Lower leg skin (tissue), 4 donors: ENCODE measurements at regions not wholly inside any gene's neighbourhood (a gene's known extent, or its start where the extent isn't known, plus 50 kb on each side); places are given as distances from the start of the nearest gene placed in this dataset.

Source experiments
- DNase-seq, 2 donors: peaks; one replicate each; pipeline ENCODE4 v3.0.0-alpha.2; 2019; ENCODE audit warnings: low spot score in 2 of 2
- H3K4me3 ChIP-seq: fragments of 200-600 bp; sonication (generic); 2 replicates; pipeline ENCODE4 v1.5.1; 2017; ENCODE audit warnings: mild to moderate bottlenecking, low read depth; ENCODE audit not compliant: poor library complexity, severe bottlenecking
- POLR2A ChIP-seq, 2 donors: fragments of 450-650 bp; IDR thresholded peaks; one replicate each; pipeline ENCODE4 v1.6.1; 2016 to 2017; ENCODE audit warnings: antibody characterized with exemption in 2 of 2, mild to moderate bottlenecking in 1 of 2, moderate library complexity in 1 of 2
- WGBS, 2 donors: methylation state at CpG; one replicate each; pipeline ENCODE4 v1.1.5; 2018; 5-methylcytosine and 5-hydroxymethylcytosine counted together
- intact Hi-C: fragments of 100-400 bp; cut with DNase I; formaldehyde crosslinking; loops from one replicate; pipeline ENCODE4 v1.15.0; 2023; ENCODE audit warnings: low total_unique reads
- TF ChIP-seq, protein P1 (sequence below), 3 donors: fragments of 450-650 bp; IDR thresholded peaks; one replicate each; pipeline ENCODE4 v1.5.1; 2016; ENCODE audit warnings: antibody characterized with exemption in 3 of 3, mild to moderate bottlenecking in 3 of 3, moderate library complexity in 2 of 3

DNA sequence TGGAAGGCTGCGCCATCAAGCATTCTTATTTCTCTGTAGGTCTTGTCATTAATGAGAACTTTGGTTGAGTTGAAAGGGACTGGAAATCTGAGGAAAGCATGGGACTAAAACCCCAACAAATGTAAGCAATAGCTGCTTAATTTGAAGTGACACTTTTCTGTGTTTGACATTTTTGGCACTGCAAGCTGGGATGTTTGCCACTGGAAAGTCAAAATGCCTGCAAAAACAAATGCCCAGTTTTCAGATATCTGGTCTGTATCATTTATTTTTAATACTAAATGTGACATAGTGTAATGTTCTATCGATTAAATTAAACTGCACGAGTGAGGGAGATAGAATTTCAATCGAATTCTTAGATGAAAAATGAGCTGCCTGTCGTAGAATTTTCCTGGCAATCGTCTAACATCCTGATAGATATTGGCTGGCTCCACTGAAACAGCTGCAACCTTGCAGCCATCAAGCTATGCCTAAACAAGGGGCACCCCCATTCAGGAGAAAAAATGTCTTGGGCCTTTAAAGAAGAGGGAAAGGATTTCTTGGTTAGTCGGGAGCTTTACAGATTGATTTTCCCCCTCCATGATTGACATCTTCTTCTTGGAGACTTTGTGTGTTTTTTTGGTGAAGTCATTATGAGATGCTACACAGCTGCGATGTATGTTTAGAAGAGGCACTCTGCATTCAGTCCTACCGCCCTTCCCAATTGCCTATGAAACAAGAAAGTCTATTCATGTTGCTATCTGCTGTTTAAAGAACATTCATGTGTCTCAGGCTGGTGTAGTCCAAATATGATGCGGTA is 316.7 kb upstream of the TBL1XR1 start:
- no peak for DNase-seq
- intact Hi-C loops: no loop called here
- 58 to 62% methylated on average over 10 of the region's 10 CpGs for WGBS, 2 donors
- H3K4me3 ChIP-seq: no peak overlapping the region
- TF ChIP-seq, protein P1, sequence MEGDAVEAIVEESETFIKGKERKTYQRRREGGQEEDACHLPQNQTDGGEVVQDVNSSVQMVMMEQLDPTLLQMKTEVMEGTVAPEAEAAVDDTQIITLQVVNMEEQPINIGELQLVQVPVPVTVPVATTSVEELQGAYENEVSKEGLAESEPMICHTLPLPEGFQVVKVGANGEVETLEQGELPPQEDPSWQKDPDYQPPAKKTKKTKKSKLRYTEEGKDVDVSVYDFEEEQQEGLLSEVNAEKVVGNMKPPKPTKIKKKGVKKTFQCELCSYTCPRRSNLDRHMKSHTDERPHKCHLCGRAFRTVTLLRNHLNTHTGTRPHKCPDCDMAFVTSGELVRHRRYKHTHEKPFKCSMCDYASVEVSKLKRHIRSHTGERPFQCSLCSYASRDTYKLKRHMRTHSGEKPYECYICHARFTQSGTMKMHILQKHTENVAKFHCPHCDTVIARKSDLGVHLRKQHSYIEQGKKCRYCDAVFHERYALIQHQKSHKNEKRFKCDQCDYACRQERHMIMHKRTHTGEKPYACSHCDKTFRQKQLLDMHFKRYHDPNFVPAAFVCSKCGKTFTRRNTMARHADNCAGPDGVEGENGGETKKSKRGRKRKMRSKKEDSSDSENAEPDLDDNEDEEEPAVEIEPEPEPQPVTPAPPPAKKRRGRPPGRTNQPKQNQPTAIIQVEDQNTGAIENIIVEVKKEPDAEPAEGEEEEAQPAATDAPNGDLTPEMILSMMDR (IDR thresholded peaks at IDR 0.05): no peak
- no peak for TF ChIP-seq POLR2A (IDR thresholded peaks at IDR 0.05)

DNA sequence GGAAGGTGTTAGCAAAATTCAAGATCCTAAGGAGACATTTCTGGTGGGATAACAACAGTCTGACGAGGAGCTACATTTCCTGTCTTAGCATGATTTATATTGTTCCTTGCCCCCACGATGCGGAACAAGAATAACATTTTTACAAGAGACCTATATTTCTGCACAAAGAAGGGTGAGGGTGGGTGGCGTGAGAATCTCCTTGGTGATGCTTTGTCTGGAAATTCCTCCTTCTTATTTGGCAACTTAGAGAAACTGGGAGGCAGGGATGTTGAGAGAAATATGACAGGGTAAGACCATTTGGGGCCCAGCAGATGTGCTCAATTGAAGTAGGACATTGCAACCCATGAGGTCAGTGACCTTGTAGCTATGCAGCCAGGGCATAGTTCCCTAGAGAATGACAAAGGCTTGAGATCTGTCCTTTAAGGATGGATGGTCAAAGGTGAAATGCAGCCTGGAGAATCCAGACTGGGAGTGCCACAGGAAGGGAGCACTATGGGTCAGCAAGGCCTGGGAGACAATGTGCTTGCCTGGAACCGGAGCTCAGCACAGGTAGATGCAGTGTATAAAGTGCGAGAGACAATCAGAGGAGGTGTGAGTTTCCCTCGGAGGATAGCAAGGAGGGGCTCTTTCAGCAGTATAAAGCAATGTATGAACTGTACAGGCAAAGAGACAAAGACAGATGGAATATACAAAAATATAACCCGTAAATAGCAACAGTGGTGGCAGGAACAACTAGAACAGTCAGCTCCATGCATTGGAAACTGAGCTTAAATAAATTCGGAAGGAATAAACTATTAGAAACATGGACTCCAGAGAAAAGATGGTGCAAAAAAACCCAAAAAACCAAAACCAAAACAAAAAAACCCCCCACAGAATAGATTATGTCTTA is 317.6 kb upstream of the TBL1XR1 start:
- intact Hi-C loops: no loop called here
- H3K4me3 ChIP-seq: no peak overlapping the region
- 85 to 88% methylated on average over 9 of the region's 9 CpGs for WGBS, 2 donors
- TF ChIP-seq, protein P1 (IDR thresholded peaks at IDR 0.05): no peak
- no peak for TF ChIP-seq POLR2A (IDR thresholded peaks at IDR 0.05)
- no peak for DNase-seq

DNA sequence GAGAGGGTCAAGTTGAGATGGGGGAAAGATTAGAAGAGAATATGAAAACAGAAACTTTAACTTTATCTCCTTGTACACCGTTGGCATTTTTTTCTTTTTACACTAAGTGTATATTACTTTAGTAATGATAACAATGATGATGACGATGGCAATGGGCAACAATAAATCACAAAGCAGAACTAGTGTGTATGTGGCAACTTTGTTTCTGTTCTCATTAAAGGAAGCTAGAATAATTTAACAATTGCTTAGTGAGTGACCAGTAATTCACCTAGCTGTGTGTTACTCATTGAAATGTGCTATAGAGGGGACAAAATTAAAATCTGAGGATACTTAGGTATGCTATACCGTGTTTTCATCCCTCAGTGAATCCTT is 318.5 kb upstream of the TBL1XR1 start:
- TF ChIP-seq, protein P1 (IDR thresholded peaks at IDR 0.05): no peak
- no peak for TF ChIP-seq POLR2A (IDR thresholded peaks at IDR 0.05)
- WGBS, 2 donors: 78 to 82% methylated on average over 3 of the region's 3 CpGs
- H3K4me3 ChIP-seq: no peak overlapping the region
- intact Hi-C loops: no loop called here
- no peak for DNase-seq

DNA sequence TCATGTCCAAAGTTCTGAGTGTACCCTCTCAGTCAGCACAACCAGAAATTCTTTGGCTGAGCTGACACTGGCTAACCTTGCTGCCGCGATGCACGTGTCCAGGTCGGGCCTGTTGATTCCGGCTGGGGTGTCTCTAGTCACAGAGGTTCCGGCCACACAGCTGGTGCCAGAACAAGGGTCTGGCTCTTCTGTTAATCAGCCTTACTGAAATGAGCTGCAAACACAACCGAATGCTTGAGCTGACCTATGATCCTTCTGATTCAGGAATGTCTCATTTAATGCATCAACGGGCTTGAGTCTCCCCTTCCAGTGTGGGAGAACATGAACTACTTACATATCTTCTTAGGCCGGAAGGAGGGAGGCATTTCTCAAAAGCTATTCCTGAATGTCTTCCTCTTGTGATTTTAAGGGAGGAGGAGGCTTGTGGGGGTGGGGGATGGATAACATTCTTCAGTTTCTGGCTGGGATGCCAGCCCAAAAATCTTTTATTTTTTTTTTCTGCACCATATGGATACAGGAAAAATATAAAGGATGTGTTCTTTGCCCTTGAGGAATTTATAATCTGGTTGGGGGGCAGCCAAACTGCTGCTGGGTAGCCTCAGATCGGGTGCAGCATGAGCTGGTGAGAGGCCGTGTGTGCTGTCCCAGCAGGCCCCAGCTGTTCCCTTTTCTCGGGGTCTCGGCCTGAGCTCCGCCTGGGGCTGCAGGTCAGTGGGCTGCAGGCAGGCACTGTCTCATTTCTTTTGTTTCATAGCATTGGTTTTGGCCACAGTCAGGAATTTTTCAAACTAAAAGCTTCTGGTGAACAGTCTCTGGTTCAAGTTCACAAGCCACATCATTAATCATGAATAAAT is 319.1 kb upstream of the TBL1XR1 start:
- 62 to 67% methylated on average over 14 of the region's 14 CpGs for WGBS, 2 donors
- no peak for DNase-seq
- TF ChIP-seq, protein P1 (IDR thresholded peaks at IDR 0.05): no peak
- intact Hi-C loops: no loop called here
- no peak overlapping the region for H3K4me3 ChIP-seq

DNA sequence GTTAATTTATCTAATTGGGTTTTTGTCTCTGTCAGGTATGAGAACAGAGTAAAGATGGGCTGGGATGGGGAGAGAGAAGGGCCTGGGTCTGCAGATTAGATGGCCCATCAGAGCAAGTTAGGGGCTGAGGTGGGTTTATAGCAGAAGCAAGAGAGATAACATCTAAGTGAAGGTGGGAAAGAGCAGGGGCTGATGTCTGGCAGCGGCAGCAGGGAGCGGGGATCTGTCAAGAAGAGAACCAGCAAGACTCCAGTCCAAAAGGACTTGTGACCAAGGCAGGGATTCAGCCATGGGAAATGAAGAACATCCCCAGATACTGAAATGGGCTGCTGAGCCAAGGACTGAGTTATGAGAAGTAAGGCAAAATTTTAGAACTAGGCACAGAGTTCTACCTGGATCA is 320.6 kb upstream of the TBL1XR1 start:
- TF ChIP-seq POLR2A (IDR thresholded peaks at IDR 0.05): no peak
- TF ChIP-seq, protein P1 (IDR thresholded peaks at IDR 0.05): no peak
- no peak for DNase-seq
- H3K4me3 ChIP-seq: no peak overlapping the region
- intact Hi-C loops: no loop called here
- WGBS, 2 donors: 99 to 100% methylated on average over 2 of the region's 2 CpGs
